Epithelial cell of esophagus (primary cell): ENCODE measurements at regions not wholly inside any gene's neighbourhood (a gene's known extent, or its start where the extent isn't known, plus 50 kb on each side); places are given as distances from the start of the nearest gene placed in this dataset.

Source experiments
- DNase-seq: peaks from one replicate; pipeline ENCODE4 v3.0.0; 2010; ENCODE audit warnings: low read depth
- H3K4me3 ChIP-seq: 2 replicates; pipeline ENCODE4 v1.5.1; 2011; ENCODE audit warnings: mild to moderate bottlenecking, low read length, control low read depth
- CTCF ChIP-seq: IDR thresholded peaks from 2 replicates; pipeline ENCODE4 v1.5.1; 2011; ENCODE audit warnings: low read depth, mild to moderate bottlenecking, low read length, control low read depth, inconsistent platforms; ENCODE audit not compliant: insufficient read depth; ENCODE audit errors: missing control alignments

DNA sequence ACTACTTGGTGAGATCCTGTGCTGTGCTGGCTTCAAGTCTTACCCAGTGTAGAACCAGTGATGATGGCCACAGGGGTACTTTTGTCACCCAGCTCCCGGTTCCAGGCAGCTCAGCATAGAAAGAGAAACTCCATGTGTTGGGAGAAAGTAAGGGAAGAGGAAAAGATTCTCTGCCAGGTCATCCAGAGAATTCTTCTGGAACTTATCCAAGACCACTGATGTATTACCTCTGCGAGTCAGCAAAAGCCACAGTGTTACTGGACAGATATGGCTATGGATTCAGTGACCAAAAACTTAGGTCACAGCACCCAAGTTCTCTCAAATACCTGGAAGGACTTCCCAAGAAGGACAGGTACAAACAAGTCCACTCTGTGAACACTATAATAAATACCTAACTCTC is 399.5 kb upstream of the MIR17HG start:
- TF ChIP-seq CTCF = no peak
- peak; percentile 14 for DNase-seq

GRCh38 chr13:90950160-90950559 is 397.3 kb upstream of the MIR17HG start:
- no peak overlapping the region for H3K4me3 ChIP-seq
- peak; percentile 46 for DNase-seq
- no peak for TF ChIP-seq CTCF

More for the DNA sequence above, 399.5 kb upstream of the MIR17HG start:
- no peak overlapping the region for H3K4me3 ChIP-seq

DNA sequence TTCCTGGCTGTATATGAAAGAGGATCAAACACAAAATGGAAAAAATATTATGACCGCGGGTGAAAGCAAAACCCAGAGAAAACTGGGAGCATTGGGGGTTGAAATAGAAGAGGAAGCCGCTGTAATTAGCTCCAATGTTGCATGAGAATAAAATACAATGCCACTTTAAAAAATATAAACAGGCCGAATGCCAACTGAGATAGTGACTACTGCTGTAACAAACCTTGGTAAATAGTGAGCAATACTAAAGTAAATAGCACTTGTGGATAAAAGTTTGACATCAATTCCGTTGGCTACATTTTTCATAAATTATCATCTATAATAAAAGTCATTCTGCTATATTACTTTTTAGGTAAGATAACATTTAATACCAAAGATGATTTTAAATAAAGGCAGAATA is 395.8 kb upstream of the MIR17HG start:
- peak; percentile 17 for DNase-seq
- H3K4me3 ChIP-seq = no peak overlapping the region
- TF ChIP-seq CTCF = no peak

- no peak for DNase-seq
- H3K4me3 ChIP-seq = no peak overlapping the region
- no peak for TF ChIP-seq CTCF
Observed at GRCh38 chr13:90952326-90952725, 395.2 kb upstream of the MIR17HG start.

DNA sequence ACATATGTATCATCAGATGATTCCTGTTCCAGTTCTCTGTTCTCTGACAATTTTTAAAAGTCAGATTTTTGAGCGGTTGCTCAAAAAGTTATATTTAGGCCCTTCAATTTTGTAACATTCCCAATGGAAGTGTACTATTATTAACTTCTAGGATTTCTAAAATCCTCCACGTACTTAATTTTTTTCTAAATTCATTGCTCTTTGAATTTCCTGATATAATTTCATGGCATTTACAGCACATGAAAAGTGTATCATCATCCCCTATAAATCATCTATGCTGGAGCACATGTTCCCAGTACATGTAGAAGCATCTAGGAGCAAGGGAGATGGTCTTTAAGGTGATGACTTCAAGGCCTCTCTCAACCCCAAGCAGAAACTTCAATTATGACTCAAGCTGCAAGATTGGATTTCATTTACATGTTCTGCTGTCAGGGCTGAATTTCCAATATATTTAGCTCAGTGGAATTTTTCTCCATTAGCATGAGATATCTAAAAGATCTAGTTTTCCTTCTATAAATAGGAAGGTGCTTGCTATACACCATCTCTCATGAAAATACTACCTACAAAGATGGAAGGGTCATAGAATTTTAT is 392.8 kb upstream of the MIR17HG start:
- TF ChIP-seq CTCF = no peak
- no peak for DNase-seq

GRCh38 chr13:90956031-90956430 is 391.5 kb upstream of the MIR17HG start:
- TF ChIP-seq CTCF = no peak
- DNase-seq = no peak
- no peak overlapping the region for H3K4me3 ChIP-seq

More for the DNA sequence above, 392.8 kb upstream of the MIR17HG start:
- no peak overlapping the region for H3K4me3 ChIP-seq

- DNase-seq = no peak
- no peak overlapping the region for H3K4me3 ChIP-seq
- TF ChIP-seq CTCF = no peak
Observed at GRCh38 chr13:90958866-90959265, 388.6 kb upstream of the MIR17HG start.
